ENCODE measurements at regions not wholly inside any gene's neighbourhood (a gene's known extent, or its start where the extent isn't known, plus 50 kb on each side); places are given as distances from the start of the nearest gene placed in this dataset.

GRCh38 chr14:23861666-23862065, 91.9 kb upstream of the DHRS4 start:
- no peak for DNase-seq (ENCODE audit: low spot score in 2 of 2)
- intact Hi-C loops (cut with DNase I) = no loop called here
- Histone ChIP-seq H3K9me3 (no peaks in the 10 kb centered on the region), H3K27ac (no peak overlapping the region), H3K36me3 (no peaks in the 10 kb centered on the region), H3K4me3 (no peak overlapping the region), H3K4me1 (no peaks in the 10 kb centered on the region), H3K27me3 (no peaks in the 10 kb centered on the region)
- TF ChIP-seq CTCF (IDR thresholded peaks at IDR 0.05) = no peak

GRCh38 chr14:23862513-23862912, 91.1 kb upstream of the DHRS4 start:
- no peak overlapping the region for H3K4me3 ChIP-seq
- no peak for TF ChIP-seq CTCF (IDR thresholded peaks at IDR 0.05)
- H3K27ac ChIP-seq = no peak overlapping the region
- no peaks in the 10 kb centered on the region for H3K4me1 ChIP-seq
- no peaks in the 10 kb centered on the region for H3K9me3 ChIP-seq
- no peaks in the 10 kb centered on the region for H3K36me3 ChIP-seq
- intact Hi-C loops (cut with DNase I) = no loop called here
- DNase-seq (ENCODE audit: low spot score in 2 of 2) = no peak
- H3K27me3 ChIP-seq = no peaks in the 10 kb centered on the region

- no peaks in the 10 kb centered on the region for H3K27me3 ChIP-seq
- intact Hi-C loops (cut with DNase I) = no loop called here
- DNase-seq (ENCODE audit: low spot score in 2 of 2) = no peak
- H3K9me3 ChIP-seq = no peaks in the 10 kb centered on the region
- no peaks in the 10 kb centered on the region for H3K36me3 ChIP-seq
- no peaks in the 10 kb centered on the region for H3K4me1 ChIP-seq
- no peak overlapping the region for H3K4me3 ChIP-seq
- TF ChIP-seq CTCF (IDR thresholded peaks at IDR 0.05) = no peak
- no peak overlapping the region for H3K27ac ChIP-seq
Observed at GRCh38 chr14:23863836-23864235, 89.7 kb upstream of the DHRS4 start.

- H3K27ac ChIP-seq = no peak overlapping the region
- H3K4me3 ChIP-seq = no peak overlapping the region
- no peaks in the 10 kb centered on the region for H3K9me3 ChIP-seq
- H3K4me1 ChIP-seq = no peaks in the 10 kb centered on the region
- TF ChIP-seq CTCF (IDR thresholded peaks at IDR 0.05) = no peak
- H3K36me3 ChIP-seq = no peaks in the 10 kb centered on the region
- no peaks in the 10 kb centered on the region for H3K27me3 ChIP-seq
- intact Hi-C loops (cut with DNase I) = no loop called here
- DNase-seq (ENCODE audit: low spot score in 2 of 2) = no peak
Observed at GRCh38 chr14:23864259-23864658, 89.3 kb upstream of the DHRS4 start.

- H3K9me3 ChIP-seq = no peaks in the 10 kb centered on the region
- no peak for TF ChIP-seq CTCF (IDR thresholded peaks at IDR 0.05)
- H3K36me3 ChIP-seq = no peaks in the 10 kb centered on the region
- no peaks in the 10 kb centered on the region for H3K27me3 ChIP-seq
- intact Hi-C loops (cut with DNase I) = no loop called here
- no peak for DNase-seq (ENCODE audit: low spot score in 2 of 2)
- no peak overlapping the region for H3K27ac ChIP-seq
- H3K4me3 ChIP-seq = no peak overlapping the region
- no peaks in the 10 kb centered on the region for H3K4me1 ChIP-seq
Observed at GRCh38 chr14:23864861-23865260, 88.7 kb upstream of the DHRS4 start.

- no peaks in the 10 kb centered on the region for H3K4me1 ChIP-seq
- H3K36me3 ChIP-seq = no peaks in the 10 kb centered on the region
- no peak for TF ChIP-seq CTCF (IDR thresholded peaks at IDR 0.05)
- DNase-seq (ENCODE audit: low spot score in 2 of 2) = no peak
- intact Hi-C loops (cut with DNase I) = no loop called here
- H3K4me3 ChIP-seq = no peak overlapping the region
- no peaks in the 10 kb centered on the region for H3K27me3 ChIP-seq
- H3K9me3 ChIP-seq = no peaks in the 10 kb centered on the region
- no peak overlapping the region for H3K27ac ChIP-seq
Observed at GRCh38 chr14:23865502-23865901, 88.1 kb upstream of the DHRS4 start.

All from ascending aorta (tissue), 2 donors.